Adrenal gland (tissue), 9 donors: ENCODE measurements at regions not wholly inside any gene's neighbourhood (a gene's known extent, or its start where the extent isn't known, plus 50 kb on each side); places are given as distances from the start of the nearest gene placed in this dataset.

Experiments
- DNase-seq, 7 donors: peaks; one replicate each; pipeline ENCODE4 v3.0.0-alpha.2; 2019 to 2020
- H3K27ac ChIP-seq, 5 donors: fragments of 200-600 bp; sonication (generic) in 4 of 5; 1 replicate in 3 of 5; 2 replicates in 2 of 5; pipeline versions ENCODE4 v1.5.1 to v1.8.0; 2016 to 2020; ENCODE audit warnings: mild to moderate bottlenecking in 1 of 5
- H3K27me3 ChIP-seq: fragments of 200-600 bp; 2 replicates; pipeline ENCODE4 v1.8.0; 2021
- H3K36me3 ChIP-seq, 2 donors: fragments of 200-600 bp; replicated peaks in 1 of 2; 1 replicate in 1 of 2; 2 replicates in 1 of 2; pipeline versions ENCODE4 v1.5.1 to v1.8.0; 2018 to 2022
- H3K4me1 ChIP-seq, 2 donors: fragments of 200-600 bp; replicated peaks in 1 of 2; 1 replicate in 1 of 2; 2 replicates in 1 of 2; pipeline versions ENCODE4 v1.5.1 to v1.8.0; 2018 to 2021
- H3K4me3 ChIP-seq, 4 donors: fragments of 200-600 bp; sonication (generic) in 3 of 4; one replicate each; pipeline ENCODE4 v1.5.1; 2016 to 2018
- H3K9me3 ChIP-seq, 3 donors: fragments of 200-600 bp; sonication (generic) in 1 of 3; replicated peaks in 1 of 3; 1 replicate in 2 of 3; 2 replicates in 1 of 3; pipeline versions ENCODE4 v1.5.1 to v1.8.0; 2016 to 2021
- POLR2A ChIP-seq, 2 donors: fragments of 450-650 bp; IDR thresholded peaks; one replicate each; pipeline ENCODE4 v1.6.1; 2017; ENCODE audit warnings: antibody characterized with exemption in 2 of 2, mild to moderate bottlenecking in 2 of 2, moderate library complexity in 1 of 2
- WGBS, 4 donors: extraction: QIAGEN DNeasy Blood & Tissue Kit in 2 of 4; methylation state at CpG; one replicate each; pipeline versions ENCODE4 v1.1.5 to v1.1.7; 2013 to 2017; 5-methylcytosine and 5-hydroxymethylcytosine counted together
- intact Hi-C, 2 donors: fragments of 100-400 bp; cut with DNase I; formaldehyde crosslinking; loops; one replicate each; pipeline versions ENCODE4 v1.14.1 to v1.15.0; 2022 to 2023
- TF ChIP-seq, protein P1 (sequence below), 6 experiments: fragments of 450-650 bp in 4 of 6; fragments of 200-600 bp in 2 of 6; sonication (generic) in 1 of 6; IDR thresholded peaks; 1 replicate in 5 of 6; 2 replicates in 1 of 6; pipeline versions ENCODE4 v1.5.1 to v1.8.0; 2016 to 2021; ENCODE audit warnings: antibody characterized with exemption in 6 of 6, mild to moderate bottlenecking in 2 of 6, moderate library complexity in 1 of 6
- donor health status: healthy with polysubstance abuse.
- donor health status: Bipolar disorder and iron deficiency.
- donor health status: DM: yes; HTN: yes; CAD: no.
- donor health status: DM: no; HTN: no; CAD: no.
- donor health status: DM: no; HTN: no; CAD: no.

DNA sequence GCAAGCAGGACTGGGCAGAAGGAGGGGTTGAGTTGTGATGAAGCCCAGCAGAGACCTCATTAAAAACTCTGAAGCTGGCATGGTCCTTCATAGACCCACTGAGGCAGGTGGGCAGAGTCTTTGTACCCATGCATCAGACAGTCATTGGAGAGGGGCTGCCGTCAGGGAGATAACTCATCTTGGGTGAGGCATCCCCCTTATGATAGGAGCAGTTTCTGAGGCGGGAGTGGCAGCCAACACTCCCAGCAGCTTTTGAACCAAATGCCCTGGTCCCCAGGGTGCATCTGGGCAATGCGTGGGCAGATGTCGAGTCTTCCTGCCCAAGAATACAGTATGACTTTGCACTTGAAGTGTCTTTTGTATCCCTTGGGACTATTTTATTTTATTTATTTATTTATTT, 68.1 kb downstream of the HTR5A start:
- DNase-seq, result no peak
- Histone ChIP-seq H3K36me3 (no peaks in the 10 kb centered on the region), H3K9me3 (no peaks in the 10 kb centered on the region), H3K4me3 (no peak overlapping the region), H3K4me1 (no peaks in the 10 kb centered on the region), H3K27ac (no peak overlapping the region), H3K27me3 (no peaks in the 10 kb centered on the region)
- WGBS, 4 donors, result 76 to 90% (median 80%) methylated on average over 4 of the region's 4 CpGs
- intact Hi-C loops, result no loop called here
- no peak for TF ChIP-seq POLR2A (IDR thresholded peaks at IDR 0.05)
- TF ChIP-seq, protein P1, sequence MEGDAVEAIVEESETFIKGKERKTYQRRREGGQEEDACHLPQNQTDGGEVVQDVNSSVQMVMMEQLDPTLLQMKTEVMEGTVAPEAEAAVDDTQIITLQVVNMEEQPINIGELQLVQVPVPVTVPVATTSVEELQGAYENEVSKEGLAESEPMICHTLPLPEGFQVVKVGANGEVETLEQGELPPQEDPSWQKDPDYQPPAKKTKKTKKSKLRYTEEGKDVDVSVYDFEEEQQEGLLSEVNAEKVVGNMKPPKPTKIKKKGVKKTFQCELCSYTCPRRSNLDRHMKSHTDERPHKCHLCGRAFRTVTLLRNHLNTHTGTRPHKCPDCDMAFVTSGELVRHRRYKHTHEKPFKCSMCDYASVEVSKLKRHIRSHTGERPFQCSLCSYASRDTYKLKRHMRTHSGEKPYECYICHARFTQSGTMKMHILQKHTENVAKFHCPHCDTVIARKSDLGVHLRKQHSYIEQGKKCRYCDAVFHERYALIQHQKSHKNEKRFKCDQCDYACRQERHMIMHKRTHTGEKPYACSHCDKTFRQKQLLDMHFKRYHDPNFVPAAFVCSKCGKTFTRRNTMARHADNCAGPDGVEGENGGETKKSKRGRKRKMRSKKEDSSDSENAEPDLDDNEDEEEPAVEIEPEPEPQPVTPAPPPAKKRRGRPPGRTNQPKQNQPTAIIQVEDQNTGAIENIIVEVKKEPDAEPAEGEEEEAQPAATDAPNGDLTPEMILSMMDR (IDR thresholded peaks at IDR 0.05), result no peak

DNA sequence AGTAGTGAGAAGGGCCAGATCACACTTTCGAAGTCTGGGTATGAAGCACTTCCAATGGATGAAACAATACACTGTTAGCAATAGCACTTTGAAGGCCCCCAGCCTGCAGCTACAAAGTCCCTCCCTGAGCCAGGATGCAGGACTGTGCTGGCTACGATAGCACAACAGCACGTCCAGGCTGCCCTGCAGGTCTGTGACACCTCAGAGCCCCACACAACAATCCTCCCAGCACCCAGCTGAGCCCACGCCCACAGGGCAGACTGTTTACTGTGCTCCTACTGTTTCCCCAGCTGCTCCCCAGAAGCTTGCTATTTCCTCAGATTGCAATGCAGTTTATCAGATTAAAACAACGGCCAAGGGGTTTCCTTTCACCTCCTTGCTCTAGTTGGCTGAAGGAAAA, 71.4 kb downstream of the HTR5A start:
- WGBS, 4 donors, result 18 to 39% (median 32%) methylated on average over 4 to 5 of the region's 5 CpGs
- no peaks in the 10 kb centered on the region for H3K36me3 ChIP-seq
- intact Hi-C loops, result no loop called here
- no peak overlapping the region for H3K4me3 ChIP-seq
- no peaks in the 10 kb centered on the region for H3K27me3 ChIP-seq
- H3K4me1 ChIP-seq, result no peaks in the 10 kb centered on the region
- no peak overlapping the region for H3K27ac ChIP-seq
- no peak for TF ChIP-seq POLR2A (IDR thresholded peaks at IDR 0.05)
- TF ChIP-seq, protein P1 (IDR thresholded peaks at IDR 0.05), result no peak
- DNase-seq, result no peak
- peaks cover 0 to 2% (median 0%) of the 10 kb centered on the region in 3 donors for H3K9me3 ChIP-seq

DNA sequence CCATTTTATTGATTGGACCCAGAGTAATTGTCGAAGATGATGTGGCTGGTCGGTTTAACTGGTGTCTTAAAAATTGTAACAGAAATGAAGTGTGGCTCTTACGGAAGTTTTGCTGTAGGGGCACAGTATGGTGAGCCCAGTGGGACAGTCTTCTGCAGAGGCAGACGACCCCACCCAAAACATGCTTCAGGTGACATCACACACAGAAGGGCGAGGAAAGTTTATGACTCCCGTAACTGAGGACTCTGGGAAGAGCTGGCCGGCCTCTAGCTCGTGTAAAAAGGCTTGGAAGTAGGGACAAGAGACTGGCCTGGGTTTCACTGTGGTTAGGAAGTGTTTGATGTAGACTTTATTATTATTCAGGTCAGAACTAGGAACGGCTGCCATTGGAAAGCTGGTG, 73.3 kb downstream of the HTR5A start:
- Histone ChIP-seq H3K4me3 (no peak overlapping the region), H3K9me3 (peaks cover 0 to 11% (median 0%) of the 10 kb centered on the region in 3 donors), H3K36me3 (no peaks in the 10 kb centered on the region), H3K4me1 (no peaks in the 10 kb centered on the region), H3K27ac (no peak overlapping the region), H3K27me3 (no peaks in the 10 kb centered on the region)
- DNase-seq, result no peak
- WGBS, 4 donors, result 65 to 80% (median 70%) methylated on average over 9 of the region's 9 CpGs
- intact Hi-C loops, result no loop called here
- TF ChIP-seq, protein P1 (IDR thresholded peaks at IDR 0.05), result no peak
- no peak for TF ChIP-seq POLR2A (IDR thresholded peaks at IDR 0.05)

DNA sequence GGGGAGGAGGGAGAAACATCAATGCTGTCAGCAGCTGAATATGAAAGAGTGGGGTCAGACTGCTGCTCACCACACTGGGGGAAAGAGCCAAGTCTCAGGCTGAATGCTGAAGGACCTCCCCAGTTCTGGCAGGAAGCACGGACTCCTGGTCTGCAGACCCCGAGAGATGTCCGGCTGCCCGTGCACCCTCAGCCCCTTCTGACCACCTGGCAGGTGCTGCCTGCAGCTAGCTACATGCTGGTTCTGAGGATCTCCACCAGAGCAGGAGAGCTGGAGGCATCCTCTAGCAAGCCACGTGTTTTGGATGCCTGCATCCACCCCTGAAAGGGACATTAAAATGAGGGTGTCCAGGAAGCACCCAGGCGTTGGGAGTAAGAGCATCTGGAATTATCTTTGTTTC, 74.2 kb downstream of the HTR5A start:
- WGBS, 4 donors, result 55 to 62% (median 59%) methylated on average over 6 of the region's 6 CpGs
- intact Hi-C loops, result no loop called here
- H3K4me1 ChIP-seq, result no peaks in the 10 kb centered on the region
- H3K36me3 ChIP-seq, result no peaks in the 10 kb centered on the region
- H3K27ac ChIP-seq, result no peak overlapping the region
- H3K4me3 ChIP-seq, result no peak overlapping the region
- no peaks in the 10 kb centered on the region for H3K27me3 ChIP-seq
- no peak for DNase-seq
- peaks cover 0 to 11% (median 0%) of the 10 kb centered on the region in 3 donors for H3K9me3 ChIP-seq
- TF ChIP-seq POLR2A (IDR thresholded peaks at IDR 0.05), result no peak
- TF ChIP-seq, protein P1 (IDR thresholded peaks at IDR 0.05), result no peak
